ENCODE measurements at regions not wholly inside any gene's neighbourhood (a gene's known extent, or its start where the extent isn't known, plus 50 kb on each side); places are given as distances from the start of the nearest gene placed in this dataset.

GRCh38 chr14:65249471-65250161, 147.3 kb upstream of the MAX start:
- DNase-seq (ENCODE audit: low read depth, low spot score) = no peak

DNA sequence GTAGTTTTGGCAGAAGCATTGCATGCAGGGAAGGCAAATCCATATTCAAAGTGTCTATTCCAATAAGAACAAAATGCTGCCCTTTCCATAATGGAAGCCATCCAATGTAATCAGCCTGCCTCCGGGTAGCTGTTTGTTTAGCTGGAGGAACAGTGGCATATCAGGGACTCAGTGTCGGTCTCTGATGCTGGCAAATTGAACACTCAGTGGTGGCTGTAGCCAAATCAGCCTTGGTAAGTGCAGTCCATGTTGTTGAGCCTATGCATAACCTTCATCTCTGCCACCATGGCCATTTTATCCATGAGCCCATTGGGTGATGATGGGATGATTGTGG, 147.8 kb upstream of the MAX start:
- DNase-seq (ENCODE audit: low read depth, low spot score) = no peak

- DNase-seq (ENCODE audit: low read depth, low spot score) = no peak
These were observed 148.9 kb upstream of the MAX start for GRCh38 chr14:65251213-65251612.

DNA sequence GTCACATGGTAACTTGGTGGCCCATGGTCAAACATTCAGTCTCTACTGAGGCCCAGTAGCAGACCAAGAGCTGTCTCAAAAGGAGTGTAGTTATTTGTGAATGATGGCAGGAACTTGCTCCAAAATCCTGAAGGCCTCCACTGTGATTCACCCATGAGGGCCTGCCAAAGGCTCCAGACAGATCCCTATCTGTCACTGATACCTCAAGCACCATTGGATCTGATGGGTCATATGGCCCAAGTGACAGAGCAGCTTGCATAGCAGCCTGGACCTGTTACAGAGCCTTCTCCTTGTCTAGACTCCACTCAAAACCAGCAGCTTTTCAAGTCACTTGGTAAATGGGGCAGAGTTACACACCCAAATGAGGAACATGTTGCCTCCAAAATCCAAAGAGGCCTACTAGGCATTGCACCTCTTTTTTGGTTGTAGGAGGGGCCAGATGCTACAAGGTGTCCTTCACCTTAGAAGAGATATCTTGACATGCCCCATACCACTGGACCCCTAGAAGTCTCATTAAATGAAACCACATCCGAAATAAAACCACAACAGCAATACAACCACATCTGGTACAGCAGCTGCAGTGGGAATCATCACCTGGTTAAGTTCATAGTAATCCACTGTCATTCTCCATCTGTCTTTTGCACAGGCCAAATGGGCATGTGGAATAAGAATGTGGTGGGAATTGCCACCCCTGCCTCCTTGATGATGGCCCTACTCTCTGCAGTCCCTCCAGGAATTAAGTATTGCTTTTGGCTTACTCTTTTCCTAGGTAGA, 150.4 kb upstream of the MAX start:
- no peak for DNase-seq (ENCODE audit: low read depth, low spot score)

- no peak for DNase-seq (ENCODE audit: low read depth, low spot score)
These were observed 152.8 kb upstream of the MAX start for GRCh38 chr14:65255029-65255545.

- peak; percentile 90 for DNase-seq (ENCODE audit: low read depth, low spot score)
These were observed 153.5 kb upstream of the MAX start for GRCh38 chr14:65255583-65256461.

GRCh38 chr14:65256714-65257113, 154.4 kb upstream of the MAX start:
- no peak for DNase-seq (ENCODE audit: low read depth, low spot score)

- DNase-seq (ENCODE audit: low read depth, low spot score) = no peak
These were observed 155.1 kb upstream of the FUT8 start for GRCh38 chr14:65257425-65257824.

GRCh38 chr14:65258391-65258790, 154.1 kb upstream of the FUT8 start:
- no peak for DNase-seq (ENCODE audit: low read depth, low spot score)

DNA sequence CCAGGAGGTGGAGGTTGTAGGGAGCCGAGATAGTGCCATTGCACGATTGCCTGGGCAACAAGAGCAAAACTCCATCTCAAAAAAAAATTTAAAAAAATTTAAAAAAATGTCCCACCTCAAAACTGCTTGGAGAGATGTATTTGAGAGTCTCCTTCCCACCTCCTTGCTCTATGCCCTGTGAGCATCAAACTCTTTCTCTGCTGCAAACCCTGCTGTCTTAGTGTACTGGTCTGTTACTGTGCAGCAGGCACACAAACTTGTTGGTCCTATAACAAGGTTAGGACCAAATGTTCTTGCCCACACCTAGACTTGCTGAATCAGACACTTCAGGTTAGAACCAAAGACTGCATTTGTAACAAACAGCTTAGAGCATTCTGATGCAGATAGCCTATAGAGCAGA, 153.5 kb upstream of the FUT8 start:
- DNase-seq (ENCODE audit: low read depth, low spot score) = no peak

DNA sequence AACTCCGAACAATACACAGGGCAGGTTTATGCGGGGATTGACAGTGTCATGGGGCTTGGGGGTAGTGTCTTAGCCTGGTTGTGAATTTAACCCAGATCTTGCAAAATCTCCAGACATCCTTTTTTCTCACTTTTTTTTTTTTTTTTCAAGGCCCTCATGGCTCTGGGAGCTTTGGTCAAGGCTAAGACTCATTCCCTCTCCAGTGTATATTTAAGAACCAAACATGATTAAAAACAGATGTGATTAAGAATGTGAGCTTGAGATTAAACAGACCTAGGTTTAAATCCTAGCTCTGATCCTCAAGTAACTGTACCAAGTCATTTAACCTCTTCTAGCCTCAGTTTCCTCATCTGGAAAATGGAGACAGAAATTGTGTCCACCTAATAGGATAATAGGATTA, 151.7 kb upstream of the FUT8 start:
- DNase-seq (ENCODE audit: low read depth, low spot score) = no peak

DNA sequence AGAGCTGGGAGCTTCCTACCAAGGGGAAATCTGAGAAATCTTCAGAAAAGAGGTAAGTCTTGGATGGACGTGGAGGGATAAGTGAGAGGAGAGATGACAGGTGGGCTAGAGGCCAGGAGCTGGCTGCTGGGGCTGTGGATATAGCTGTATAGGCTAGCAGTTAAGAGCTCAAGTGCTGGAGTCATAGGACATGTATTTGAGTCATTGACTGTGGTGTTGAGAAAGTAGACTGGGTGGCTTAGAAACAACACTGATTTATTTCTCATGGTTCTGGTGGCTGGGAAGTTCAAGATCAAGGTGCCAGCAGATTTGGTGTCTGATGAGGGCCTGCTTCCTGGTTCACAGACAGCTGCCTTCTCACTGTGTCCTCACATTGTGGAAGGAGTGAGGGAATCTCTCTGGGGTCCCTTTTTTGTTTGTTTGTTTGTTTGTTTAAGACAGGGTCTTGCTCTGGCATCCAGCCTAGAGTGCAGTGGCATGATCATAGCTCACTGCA, 151.1 kb upstream of the FUT8 start:
- no peak for DNase-seq (ENCODE audit: low read depth, low spot score)

DNA sequence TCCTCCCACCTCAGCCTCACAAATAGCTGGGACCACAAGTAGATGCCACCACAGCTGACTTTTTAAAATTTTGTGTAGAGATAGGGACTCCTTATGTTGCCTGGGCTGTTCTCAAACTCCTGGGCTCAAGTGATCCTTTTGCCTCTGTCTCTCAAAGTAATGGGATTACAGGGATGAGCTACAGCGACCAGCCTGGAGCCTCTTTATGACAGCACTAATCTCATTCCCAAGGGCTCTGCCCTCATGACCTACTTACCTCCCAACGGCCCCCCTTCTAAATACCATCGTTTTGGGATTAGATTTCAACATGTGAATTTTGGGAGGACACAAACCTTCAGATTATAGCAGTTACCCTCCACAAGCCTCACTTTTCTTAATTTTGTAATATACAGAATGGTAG, 150.6 kb upstream of the FUT8 start:
- no peak for DNase-seq (ENCODE audit: low read depth, low spot score)

GRCh38 chr14:65263177-65263788, 149.2 kb upstream of the FUT8 start:
- no peak for DNase-seq (ENCODE audit: low read depth, low spot score)

DNA sequence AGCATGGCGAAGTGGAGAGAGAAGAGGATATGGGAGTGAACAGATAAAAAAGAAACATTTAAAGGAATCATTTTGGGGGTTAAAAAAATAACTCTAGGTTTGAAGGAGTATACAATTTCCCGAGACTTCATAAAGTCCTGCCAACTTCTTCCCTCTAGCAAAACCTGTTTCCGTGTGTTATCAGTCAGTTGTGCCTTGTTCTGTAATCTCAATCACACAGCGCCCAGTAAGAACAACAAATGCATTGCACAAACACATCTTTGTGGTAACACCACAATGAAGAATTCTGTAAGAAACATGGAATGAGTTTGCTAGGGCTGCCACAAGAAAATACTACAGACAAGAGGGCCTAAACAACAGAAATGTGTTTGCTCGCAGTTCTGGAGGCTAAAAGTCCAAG, 144.7 kb upstream of the FUT8 start:
- DNase-seq (ENCODE audit: low read depth, low spot score) = no peak

- DNase-seq (ENCODE audit: low read depth, low spot score) = no peak
These were observed 143.9 kb upstream of the FUT8 start for GRCh38 chr14:65268594-65268993.

GRCh38 chr14:65269732-65270131, 142.8 kb upstream of the FUT8 start:
- no peak for DNase-seq (ENCODE audit: low read depth, low spot score)

- DNase-seq (ENCODE audit: low read depth, low spot score) = no peak
These were observed 135.5 kb upstream of the FUT8 start for GRCh38 chr14:65277027-65277426.

DNA sequence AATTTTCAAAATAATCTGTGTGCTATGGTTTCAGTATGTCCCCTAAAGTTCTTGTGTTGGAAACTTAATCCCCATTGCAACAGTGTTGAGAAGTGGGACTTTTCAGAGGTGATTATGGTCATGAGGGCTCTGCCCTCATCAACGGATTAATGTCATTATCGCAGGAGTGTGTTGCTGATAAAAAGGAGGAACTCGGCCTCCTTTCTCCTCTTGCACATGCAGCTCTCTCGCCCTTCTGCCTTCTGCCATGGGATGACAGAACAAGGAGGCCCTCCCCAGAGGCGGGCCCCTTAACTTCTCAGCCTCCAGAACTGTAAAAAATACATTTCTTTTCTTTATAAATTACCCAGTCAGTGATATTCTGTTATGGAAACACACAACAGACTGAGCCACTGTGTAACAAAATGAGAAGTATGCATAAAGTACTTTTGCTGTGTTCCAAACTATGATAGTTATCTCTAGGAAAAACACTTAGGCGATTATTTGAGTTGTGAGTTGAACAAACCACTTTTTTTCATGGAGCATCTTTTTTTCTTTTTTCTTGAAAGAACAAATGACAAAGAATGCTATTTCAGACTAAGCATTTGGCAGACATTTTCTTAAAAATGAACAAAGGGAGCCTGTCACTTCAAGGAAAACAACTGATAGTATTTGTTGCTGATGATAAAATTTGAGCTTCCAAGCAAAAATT, 134.8 kb upstream of the FUT8 start:
- no peak for DNase-seq (ENCODE audit: low read depth, low spot score)

GRCh38 chr14:65278589-65278988, 133.9 kb upstream of the FUT8 start:
- DNase-seq (ENCODE audit: low read depth, low spot score) = no peak

DNA sequence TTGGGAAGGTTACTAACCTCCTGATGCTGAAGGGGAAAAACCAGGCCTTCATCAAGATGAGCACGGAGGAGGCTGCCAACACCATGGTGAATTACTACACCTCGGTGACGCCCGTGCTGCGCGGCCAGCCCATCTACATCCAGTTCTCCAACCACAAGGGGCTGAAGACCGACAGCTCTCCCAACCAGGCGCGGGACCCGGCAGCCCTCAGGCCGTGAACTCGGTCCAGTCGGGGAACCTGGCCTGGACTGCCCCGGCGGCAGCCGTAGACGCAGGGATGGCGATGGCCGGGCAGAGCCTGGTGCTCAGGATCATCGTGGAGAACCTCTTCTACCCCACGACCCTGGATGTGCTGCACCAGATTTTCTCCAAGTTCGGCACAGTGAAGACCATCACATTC, 133.0 kb upstream of the FUT8 start:
- DNase-seq (ENCODE audit: low read depth, low spot score) = no peak

Measured in iPS DF 19.7 (cell line).